ENCODE measurements at regions not wholly inside any gene's neighbourhood (a gene's known extent, or its start where the extent isn't known, plus 50 kb on each side); places are given as distances from the start of the nearest gene placed in this dataset.

DNA sequence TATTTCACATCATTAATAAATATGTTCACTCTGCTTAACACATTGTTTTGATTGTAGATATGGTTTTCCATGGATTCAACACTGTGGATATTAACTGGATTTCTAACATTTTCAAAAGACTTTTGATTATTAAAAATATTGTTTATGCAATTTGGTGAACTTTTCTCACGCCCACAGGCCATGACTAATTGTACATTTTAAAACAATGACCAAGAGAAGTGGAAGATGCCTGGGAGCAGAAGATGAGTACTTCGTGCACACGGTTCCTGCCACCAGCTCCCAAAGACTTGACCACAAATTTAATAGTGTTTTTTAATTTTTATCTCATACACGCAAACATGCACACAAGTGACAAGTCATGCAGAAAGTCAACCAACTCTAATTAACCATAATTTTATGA, 451.0 kb upstream of the ADARB2 start:
- TF ChIP-seq, protein P1, sequence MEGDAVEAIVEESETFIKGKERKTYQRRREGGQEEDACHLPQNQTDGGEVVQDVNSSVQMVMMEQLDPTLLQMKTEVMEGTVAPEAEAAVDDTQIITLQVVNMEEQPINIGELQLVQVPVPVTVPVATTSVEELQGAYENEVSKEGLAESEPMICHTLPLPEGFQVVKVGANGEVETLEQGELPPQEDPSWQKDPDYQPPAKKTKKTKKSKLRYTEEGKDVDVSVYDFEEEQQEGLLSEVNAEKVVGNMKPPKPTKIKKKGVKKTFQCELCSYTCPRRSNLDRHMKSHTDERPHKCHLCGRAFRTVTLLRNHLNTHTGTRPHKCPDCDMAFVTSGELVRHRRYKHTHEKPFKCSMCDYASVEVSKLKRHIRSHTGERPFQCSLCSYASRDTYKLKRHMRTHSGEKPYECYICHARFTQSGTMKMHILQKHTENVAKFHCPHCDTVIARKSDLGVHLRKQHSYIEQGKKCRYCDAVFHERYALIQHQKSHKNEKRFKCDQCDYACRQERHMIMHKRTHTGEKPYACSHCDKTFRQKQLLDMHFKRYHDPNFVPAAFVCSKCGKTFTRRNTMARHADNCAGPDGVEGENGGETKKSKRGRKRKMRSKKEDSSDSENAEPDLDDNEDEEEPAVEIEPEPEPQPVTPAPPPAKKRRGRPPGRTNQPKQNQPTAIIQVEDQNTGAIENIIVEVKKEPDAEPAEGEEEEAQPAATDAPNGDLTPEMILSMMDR (IDR thresholded peaks at IDR 0.05; ENCODE audit: low read depth, low read length, missing input control) = no peak
- no peak for TF ChIP-seq RAD21 (IDR thresholded peaks at IDR 0.05)
- TF ChIP-seq TAF1 (conservative IDR thresholded peaks at IDR 0.05) = no peak
- TF ChIP-seq, protein P2, sequence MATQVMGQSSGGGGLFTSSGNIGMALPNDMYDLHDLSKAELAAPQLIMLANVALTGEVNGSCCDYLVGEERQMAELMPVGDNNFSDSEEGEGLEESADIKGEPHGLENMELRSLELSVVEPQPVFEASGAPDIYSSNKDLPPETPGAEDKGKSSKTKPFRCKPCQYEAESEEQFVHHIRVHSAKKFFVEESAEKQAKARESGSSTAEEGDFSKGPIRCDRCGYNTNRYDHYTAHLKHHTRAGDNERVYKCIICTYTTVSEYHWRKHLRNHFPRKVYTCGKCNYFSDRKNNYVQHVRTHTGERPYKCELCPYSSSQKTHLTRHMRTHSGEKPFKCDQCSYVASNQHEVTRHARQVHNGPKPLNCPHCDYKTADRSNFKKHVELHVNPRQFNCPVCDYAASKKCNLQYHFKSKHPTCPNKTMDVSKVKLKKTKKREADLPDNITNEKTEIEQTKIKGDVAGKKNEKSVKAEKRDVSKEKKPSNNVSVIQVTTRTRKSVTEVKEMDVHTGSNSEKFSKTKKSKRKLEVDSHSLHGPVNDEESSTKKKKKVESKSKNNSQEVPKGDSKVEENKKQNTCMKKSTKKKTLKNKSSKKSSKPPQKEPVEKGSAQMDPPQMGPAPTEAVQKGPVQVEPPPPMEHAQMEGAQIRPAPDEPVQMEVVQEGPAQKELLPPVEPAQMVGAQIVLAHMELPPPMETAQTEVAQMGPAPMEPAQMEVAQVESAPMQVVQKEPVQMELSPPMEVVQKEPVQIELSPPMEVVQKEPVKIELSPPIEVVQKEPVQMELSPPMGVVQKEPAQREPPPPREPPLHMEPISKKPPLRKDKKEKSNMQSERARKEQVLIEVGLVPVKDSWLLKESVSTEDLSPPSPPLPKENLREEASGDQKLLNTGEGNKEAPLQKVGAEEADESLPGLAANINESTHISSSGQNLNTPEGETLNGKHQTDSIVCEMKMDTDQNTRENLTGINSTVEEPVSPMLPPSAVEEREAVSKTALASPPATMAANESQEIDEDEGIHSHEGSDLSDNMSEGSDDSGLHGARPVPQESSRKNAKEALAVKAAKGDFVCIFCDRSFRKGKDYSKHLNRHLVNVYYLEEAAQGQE (IDR thresholded peaks at IDR 0.05) = no peak
- TF ChIP-seq, protein P3, sequence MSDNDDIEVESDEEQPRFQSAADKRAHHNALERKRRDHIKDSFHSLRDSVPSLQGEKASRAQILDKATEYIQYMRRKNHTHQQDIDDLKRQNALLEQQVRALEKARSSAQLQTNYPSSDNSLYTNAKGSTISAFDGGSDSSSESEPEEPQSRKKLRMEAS (IDR thresholded peaks at IDR 0.05) = no peak
- TF ChIP-seq YY1 (IDR thresholded peaks at IDR 0.05) = no peak
- no peak for TF ChIP-seq RXRA (IDR thresholded peaks at IDR 0.05)
